ENCODE measurements at regions not wholly inside any gene's neighbourhood (a gene's known extent, or its start where the extent isn't known, plus 50 kb on each side); places are given as distances from the start of the nearest gene placed in this dataset.

DNA sequence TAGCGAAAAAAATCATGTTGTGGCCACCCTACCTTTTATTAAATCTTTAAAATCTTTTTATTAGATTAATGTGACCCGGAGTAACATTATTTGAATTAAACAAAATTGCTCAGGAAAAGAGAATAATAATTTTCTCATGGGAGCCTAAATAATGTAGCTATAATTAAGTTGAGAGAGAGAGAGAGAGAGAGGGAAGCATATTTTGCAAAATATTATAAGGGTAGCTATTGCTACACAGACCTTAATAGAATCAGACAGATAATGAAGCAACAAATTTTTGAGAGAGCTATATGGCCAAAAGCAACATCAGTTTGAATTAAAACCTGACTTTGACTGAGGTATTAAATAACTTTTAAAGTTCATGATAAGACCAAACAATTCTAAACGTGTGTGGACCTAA is 703.5 kb downstream of the TMTC2 start:
- H2BK120ac ChIP-seq (replicated peaks; ENCODE audit: low read depth, low read length), result no peak overlapping the region
- no peaks in the 10 kb centered on the region for H4K20me1 ChIP-seq (replicated peaks in 1 of 2; ENCODE audit: control insufficient read depth in 1 of 2, insufficient read depth in 2 of 2, low read length in 2 of 2)
- ChIA-PET CTCF (ENCODE audit: partially characterized antibody) (interaction anchor here (0.7 to 3.7 kb wide), 21 partner anchors 8 to 1114 kb away, joined by 3 to 23 read pairs (median 4); partner anchors contain the start of gene TMTC2), POLR2A (ENCODE audit: partially characterized antibody) (no interaction called here)
- H3K79me2 ChIP-seq (ENCODE audit: control insufficient read depth in 1 of 2, insufficient read depth in 2 of 2, low read length in 2 of 2), result no peaks in the 10 kb centered on the region
- H2AFZ ChIP-seq (ENCODE audit: low read length), result no peak overlapping the region
- H3K79me1 ChIP-seq (ENCODE audit: low read depth, low read length), result no peaks in the 10 kb centered on the region
- FAIRE-seq (no peak), DNase-seq (ENCODE audit: low read depth in 1 of 2, low spot score in 2 of 2) (no peak)
- H3K36me3 ChIP-seq (ENCODE audit: control insufficient read depth in 2 of 4, insufficient read depth in 4 of 4, low read length in 3 of 4), result no peaks in the 10 kb centered on the region
- no peak overlapping the region for H3K14ac ChIP-seq (ENCODE audit: insufficient read length)
- no peak overlapping the region for H3K27ac ChIP-seq (ENCODE audit: low read depth, low read length)
- H3K9ac ChIP-seq (replicated peaks in 1 of 4; ENCODE audit: extremely low read depth in 1 of 4, low read depth in 3 of 4, low read length in 3 of 4), result no peak overlapping the region
- no peak overlapping the region for H2BK20ac ChIP-seq (ENCODE audit: low read length)
- H3K23ac ChIP-seq (ENCODE audit: insufficient read length), result no peak overlapping the region
- no peaks in the 10 kb centered on the region for H3K4me1 ChIP-seq (replicated peaks in 1 of 4; ENCODE audit: control insufficient read depth in 3 of 4, insufficient read depth in 4 of 4, low read length in 3 of 4)
- H4K8ac ChIP-seq (ENCODE audit: extremely low read depth, insufficient read depth, low read length), result no peak overlapping the region
- no peak overlapping the region for H4K91ac ChIP-seq (replicated peaks; ENCODE audit: insufficient read length, low read length)
- H3K9me3 ChIP-seq (ENCODE audit: insufficient read depth in 2 of 2, low read depth in 1 of 2, low read length in 1 of 2), result no peaks in the 10 kb centered on the region
- H2AK5ac ChIP-seq (ENCODE audit: low read depth, low read length), result no peak overlapping the region
- no peaks in the 10 kb centered on the region for H3K23me2 ChIP-seq (ENCODE audit: low read depth, low read length)
- H3K27me3 ChIP-seq (replicated peaks in 1 of 4; ENCODE audit: control insufficient read depth in 3 of 4, extremely low read depth in 1 of 4, insufficient read depth in 3 of 4, low read length in 3 of 4), result no peaks in the 10 kb centered on the region
- no peak overlapping the region for H3K56ac ChIP-seq (replicated peaks; ENCODE audit: insufficient read length, low read depth, low read length)
- no peak for TF ChIP-seq CBX8 (IDR thresholded peaks at IDR 0.05; ENCODE audit: borderline replicate concordance, low read depth, low read length)
- H3K4me2 ChIP-seq (ENCODE audit: insufficient read depth in 1 of 2, low read depth in 2 of 2, low read length in 2 of 2), result no peak overlapping the region
- no peak overlapping the region for H2BK5ac ChIP-seq (ENCODE audit: low read depth, low read length)
- no peak overlapping the region for H4K5ac ChIP-seq (ENCODE audit: insufficient read length, low read depth, low read length)
- H3K4ac ChIP-seq (replicated peaks; ENCODE audit: insufficient read length, low read depth, low read length), result no peak overlapping the region
- WGBS, 2 experiments (ENCODE audit: extremely low coverage in 1 of 2, insufficient coverage in 1 of 2, insufficient read length in 1 of 2, insufficient replicate concordance in 2 of 2, low coverage in 1 of 2, low lambda C conversion rate in 2 of 2, missing lambda C conversion rate in 1 of 2), result 87% methylated on average over 3 of the region's 3 CpGs; no CpG with 5 or more reads in 1 of the 2 experiments
- no peak overlapping the region for H2BK15ac ChIP-seq (ENCODE audit: low read length)
- H2BK12ac ChIP-seq (ENCODE audit: low read depth, low read length), result no peak overlapping the region
- H3K4me3 ChIP-seq (ENCODE audit: extremely low read depth in 1 of 4, insufficient read depth in 2 of 4, low read depth in 3 of 4, low read length in 4 of 4), result no peak overlapping the region
- H3K18ac ChIP-seq (ENCODE audit: extremely low read depth, low read length), result no peak overlapping the region

All from H1 (cell line).